Tibial nerve (tissue), 4 donors: ENCODE measurements at regions not wholly inside any gene's neighbourhood (a gene's known extent, or its start where the extent isn't known, plus 50 kb on each side); places are given as distances from the start of the nearest gene placed in this dataset.

ENCODE experiments used
- DNase-seq, 2 donors: peaks; one replicate each; pipeline ENCODE4 v3.0.0-alpha.2; 2019; ENCODE audit warnings: low spot score in 2 of 2
- H3K27ac ChIP-seq, 4 donors: fragments of 200-600 bp; sonication (generic) in 3 of 4; one replicate each; pipeline ENCODE4 v1.5.1; 2017 to 2019; ENCODE audit warnings: mild to moderate bottlenecking in 1 of 4
- H3K27me3 ChIP-seq, 2 donors: fragments of 200-600 bp; sonication (generic) in 1 of 2; one replicate each; pipeline versions ENCODE4 v1.5.1 to v1.6.0; 2017 to 2019
- H3K36me3 ChIP-seq, 3 donors: fragments of 200-600 bp; sonication (generic); one replicate each; pipeline ENCODE4 v1.5.1; 2018 to 2019
- H3K4me1 ChIP-seq, 4 donors: fragments of 200-600 bp; sonication (generic) in 3 of 4; one replicate each; pipeline ENCODE4 v1.5.1; 2017 to 2019
- H3K4me3 ChIP-seq, 4 donors: fragments of 200-600 bp; sonication (generic) in 3 of 4; one replicate each; pipeline ENCODE4 v1.5.1; 2017 to 2019; ENCODE audit warnings: mild to moderate bottlenecking in 1 of 4, moderate library complexity in 1 of 4
- H3K9me3 ChIP-seq, 4 donors: fragments of 200-600 bp; sonication (generic) in 3 of 4; one replicate each; pipeline ENCODE4 v1.5.1; 2017 to 2019
- EP300 ChIP-seq, 2 donors: sonication (generic); formaldehyde crosslinking; IDR thresholded peaks; one replicate each; pipeline ENCODE4 v1.6.1; 2017; ENCODE audit warnings: antibody characterized with exemption in 2 of 2, mild to moderate bottlenecking in 1 of 2
- POLR2A ChIP-seq, 2 donors: fragments of 450-650 bp; IDR thresholded peaks; one replicate each; pipeline ENCODE4 v1.6.1; 2017; ENCODE audit warnings: antibody characterized with exemption in 2 of 2, mild to moderate bottlenecking in 2 of 2, moderate library complexity in 2 of 2
- WGBS, 2 donors: methylation state at CpG; one replicate each; pipeline ENCODE4 v1.1.5; 2018; 5-methylcytosine and 5-hydroxymethylcytosine counted together
- TF ChIP-seq, protein P1 (sequence below), 5 experiments: fragments of 200-600 bp in 3 of 5; fragments of 450-650 bp in 2 of 5; sonication (generic) in 3 of 5; IDR thresholded peaks; one replicate each; pipeline ENCODE4 v1.5.1; 2016 to 2019; ENCODE audit warnings: antibody characterized with exemption in 5 of 5, mild to moderate bottlenecking in 3 of 5, moderate library complexity in 2 of 5

- no peaks in the 10 kb centered on the region for H3K36me3 ChIP-seq
- H3K27ac ChIP-seq: no peak overlapping the region
- peaks cover 0 to 28% (median 0%) of the 10 kb centered on the region in 4 donors for H3K9me3 ChIP-seq
- H3K4me1 ChIP-seq: no peaks in the 10 kb centered on the region
- H3K27me3 ChIP-seq: no peaks in the 10 kb centered on the region
- DNase-seq: no peak
- no peak overlapping the region for H3K4me3 ChIP-seq
- no peak for TF ChIP-seq EP300 (IDR thresholded peaks at IDR 0.05)
- TF ChIP-seq, protein P1, sequence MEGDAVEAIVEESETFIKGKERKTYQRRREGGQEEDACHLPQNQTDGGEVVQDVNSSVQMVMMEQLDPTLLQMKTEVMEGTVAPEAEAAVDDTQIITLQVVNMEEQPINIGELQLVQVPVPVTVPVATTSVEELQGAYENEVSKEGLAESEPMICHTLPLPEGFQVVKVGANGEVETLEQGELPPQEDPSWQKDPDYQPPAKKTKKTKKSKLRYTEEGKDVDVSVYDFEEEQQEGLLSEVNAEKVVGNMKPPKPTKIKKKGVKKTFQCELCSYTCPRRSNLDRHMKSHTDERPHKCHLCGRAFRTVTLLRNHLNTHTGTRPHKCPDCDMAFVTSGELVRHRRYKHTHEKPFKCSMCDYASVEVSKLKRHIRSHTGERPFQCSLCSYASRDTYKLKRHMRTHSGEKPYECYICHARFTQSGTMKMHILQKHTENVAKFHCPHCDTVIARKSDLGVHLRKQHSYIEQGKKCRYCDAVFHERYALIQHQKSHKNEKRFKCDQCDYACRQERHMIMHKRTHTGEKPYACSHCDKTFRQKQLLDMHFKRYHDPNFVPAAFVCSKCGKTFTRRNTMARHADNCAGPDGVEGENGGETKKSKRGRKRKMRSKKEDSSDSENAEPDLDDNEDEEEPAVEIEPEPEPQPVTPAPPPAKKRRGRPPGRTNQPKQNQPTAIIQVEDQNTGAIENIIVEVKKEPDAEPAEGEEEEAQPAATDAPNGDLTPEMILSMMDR (IDR thresholded peaks at IDR 0.05): no peak
- no peak for TF ChIP-seq POLR2A (IDR thresholded peaks at IDR 0.05)
- WGBS, 2 donors: 86 to 89% methylated on average over 6 of the region's 6 CpGs
Measured at GRCh38 chr7:67711706-67712105, 715.1 kb downstream of the TYW1 start.

- H3K4me1 ChIP-seq: no peaks in the 10 kb centered on the region
- TF ChIP-seq, protein P1 (IDR thresholded peaks at IDR 0.05): no peak
- TF ChIP-seq EP300 (IDR thresholded peaks at IDR 0.05) (no peak), POLR2A (IDR thresholded peaks at IDR 0.05) (no peak)
- no peak for DNase-seq
- H3K27ac ChIP-seq: no peak overlapping the region
- no peaks in the 10 kb centered on the region for H3K27me3 ChIP-seq
- H3K4me3 ChIP-seq: no peak overlapping the region
- H3K9me3 ChIP-seq: peaks cover 0 to 18% (median 0%) of the 10 kb centered on the region in 4 donors
- H3K36me3 ChIP-seq: no peaks in the 10 kb centered on the region
- 73 to 78% methylated on average over 13 of the region's 13 CpGs for WGBS, 2 donors
Measured at GRCh38 chr7:67713451-67714056, 716.9 kb downstream of the TYW1 start.

- Histone ChIP-seq H3K9me3 (no peaks in the 10 kb centered on the region), H3K27me3 (no peaks in the 10 kb centered on the region), H3K36me3 (no peaks in the 10 kb centered on the region), H3K27ac (no peak overlapping the region), H3K4me3 (no peak overlapping the region), H3K4me1 (no peaks in the 10 kb centered on the region)
- DNase-seq: no peak
- 49 to 51% methylated on average over 2 of the region's 2 CpGs for WGBS, 2 donors
- TF ChIP-seq, protein P1 (IDR thresholded peaks at IDR 0.05): no peak
- TF ChIP-seq EP300 (IDR thresholded peaks at IDR 0.05) (no peak), POLR2A (IDR thresholded peaks at IDR 0.05) (no peak)
Measured at GRCh38 chr7:67716729-67717128, 720.1 kb downstream of the TYW1 start.

- Histone ChIP-seq H3K4me1 (no peaks in the 10 kb centered on the region), H3K27me3 (no peaks in the 10 kb centered on the region), H3K27ac (no peak overlapping the region), H3K36me3 (no peaks in the 10 kb centered on the region), H3K4me3 (no peak overlapping the region), H3K9me3 (peaks cover 0 to 5% (median 0%) of the 10 kb centered on the region in 4 donors)
- DNase-seq: no peak
- WGBS, 2 donors: 57 to 61% methylated on average over 3 of the region's 3 CpGs
- TF ChIP-seq, protein P1 (IDR thresholded peaks at IDR 0.05): no peak
- TF ChIP-seq EP300 (IDR thresholded peaks at IDR 0.05) (no peak), POLR2A (IDR thresholded peaks at IDR 0.05) (no peak)
Measured at GRCh38 chr7:67723591-67723990, 727.0 kb downstream of the TYW1 start.

- H3K36me3 ChIP-seq: no peaks in the 10 kb centered on the region
- no peaks in the 10 kb centered on the region for H3K4me1 ChIP-seq
- no peaks in the 10 kb centered on the region for H3K27me3 ChIP-seq
- DNase-seq: no peak
- no peak overlapping the region for H3K27ac ChIP-seq
- H3K4me3 ChIP-seq: no peak overlapping the region
- H3K9me3 ChIP-seq: peaks cover 0 to 5% (median 0%) of the 10 kb centered on the region in 4 donors
- TF ChIP-seq, protein P1 (IDR thresholded peaks at IDR 0.05): no peak
- no peak for TF ChIP-seq EP300 (IDR thresholded peaks at IDR 0.05)
- TF ChIP-seq POLR2A (IDR thresholded peaks at IDR 0.05): no peak
- WGBS, 2 donors: 66 to 75% methylated on average over 5 of the region's 5 CpGs
Measured at GRCh38 chr7:67724435-67724834, 727.8 kb downstream of the TYW1 start.
